Mammary epithelial cell (primary cell): ENCODE measurements at regions not wholly inside any gene's neighbourhood (a gene's known extent, or its start where the extent isn't known, plus 50 kb on each side); places are given as distances from the start of the nearest gene placed in this dataset.

Source experiments
- EZH2 ChIP-seq: IDR thresholded peaks from 2 replicates; pipeline ENCODE4 v1.6.1; 2012; ENCODE audit warnings: low read length, inconsistent platforms, borderline replicate concordance
- TF ChIP-seq, protein P1 (sequence below), 2 donors: IDR thresholded peaks in 1 of 2; conservative IDR thresholded peaks in 1 of 2; 2 replicates each; pipeline ENCODE4 v1.5.1; 2011 to 2012; ENCODE audit warnings: inconsistent platforms in 2 of 2, low read length in 2 of 2, mild to moderate bottlenecking in 2 of 2, control low read depth in 1 of 2, low read depth in 1 of 2; ENCODE audit not compliant: insufficient read depth in 1 of 2; ENCODE audit errors: extremely low read depth in 1 of 2

- TF ChIP-seq, protein P1, sequence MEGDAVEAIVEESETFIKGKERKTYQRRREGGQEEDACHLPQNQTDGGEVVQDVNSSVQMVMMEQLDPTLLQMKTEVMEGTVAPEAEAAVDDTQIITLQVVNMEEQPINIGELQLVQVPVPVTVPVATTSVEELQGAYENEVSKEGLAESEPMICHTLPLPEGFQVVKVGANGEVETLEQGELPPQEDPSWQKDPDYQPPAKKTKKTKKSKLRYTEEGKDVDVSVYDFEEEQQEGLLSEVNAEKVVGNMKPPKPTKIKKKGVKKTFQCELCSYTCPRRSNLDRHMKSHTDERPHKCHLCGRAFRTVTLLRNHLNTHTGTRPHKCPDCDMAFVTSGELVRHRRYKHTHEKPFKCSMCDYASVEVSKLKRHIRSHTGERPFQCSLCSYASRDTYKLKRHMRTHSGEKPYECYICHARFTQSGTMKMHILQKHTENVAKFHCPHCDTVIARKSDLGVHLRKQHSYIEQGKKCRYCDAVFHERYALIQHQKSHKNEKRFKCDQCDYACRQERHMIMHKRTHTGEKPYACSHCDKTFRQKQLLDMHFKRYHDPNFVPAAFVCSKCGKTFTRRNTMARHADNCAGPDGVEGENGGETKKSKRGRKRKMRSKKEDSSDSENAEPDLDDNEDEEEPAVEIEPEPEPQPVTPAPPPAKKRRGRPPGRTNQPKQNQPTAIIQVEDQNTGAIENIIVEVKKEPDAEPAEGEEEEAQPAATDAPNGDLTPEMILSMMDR (conservative IDR thresholded peaks at IDR 0.05 in 1 of 2, IDR thresholded peaks at IDR 0.05 in 1 of 2; ENCODE audit: extremely low read depth in 1 of 2, insufficient read depth in 1 of 2, low read depth in 1 of 2, low read length in 2 of 2), result no peak
- TF ChIP-seq EZH2, result no peak
Measured at GRCh38 chr14:31968956-31969698, 108.0 kb upstream of the ARHGAP5 start.
